ENCODE measurements at regions not wholly inside any gene's neighbourhood (a gene's known extent, or its start where the extent isn't known, plus 50 kb on each side); places are given as distances from the start of the nearest gene placed in this dataset.
"Not testable (repeated sequence)": the region's sequence is repeated elsewhere in the genome, so short reads cannot be mapped to it uniquely, and the experiment has no call there.

DNA sequence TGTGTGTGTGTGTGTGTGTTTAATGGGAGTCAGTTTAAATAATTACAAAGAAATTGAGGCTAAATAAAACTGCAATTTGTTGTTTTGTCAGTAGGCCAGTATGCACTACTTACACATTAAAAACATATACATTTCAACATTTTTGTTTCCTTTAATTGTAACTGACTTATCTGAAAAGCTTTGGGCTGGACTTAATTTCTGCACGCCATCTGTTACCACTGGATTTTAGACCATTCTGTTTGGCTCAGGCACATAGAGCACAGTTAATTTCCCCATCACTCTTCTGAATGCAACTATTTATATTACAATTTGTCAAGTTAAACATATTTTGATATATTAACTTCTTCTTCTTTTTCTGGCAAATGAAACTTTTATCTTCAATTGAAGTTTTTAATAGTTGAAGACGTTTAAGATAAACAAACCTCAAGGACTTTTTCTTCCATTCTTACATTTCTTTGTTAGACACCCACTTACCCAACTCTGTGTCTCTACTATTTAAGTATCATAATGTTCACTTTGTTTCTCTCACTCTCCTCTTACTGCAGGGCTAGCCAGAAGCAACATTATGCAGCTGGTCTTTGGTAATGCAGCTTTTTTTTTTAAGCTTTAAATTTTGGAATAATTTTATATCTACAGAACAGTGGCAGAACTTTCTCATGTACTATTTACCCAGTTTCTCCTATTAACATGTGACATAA, 253.4 kb upstream of the ANKH start:
- DNase-seq (no peak), ATAC-seq (replicated peaks) (no peak)
- H3K36me3 Mint-ChIP-seq: peaks cover 0 to 3% of the 10 kb centered on the region in 2 donors
- H3K4me1 Mint-ChIP-seq: no peaks in the 10 kb centered on the region
- no peaks in the 10 kb centered on the region for H3K27me3 Mint-ChIP-seq
- H3K4me3 Mint-ChIP-seq: no peak overlapping the region
- H3K27ac Mint-ChIP-seq: no peak overlapping the region
- H3K9me3 Mint-ChIP-seq: peaks cover 17 to 19% of the 10 kb centered on the region in 2 donors

DNA sequence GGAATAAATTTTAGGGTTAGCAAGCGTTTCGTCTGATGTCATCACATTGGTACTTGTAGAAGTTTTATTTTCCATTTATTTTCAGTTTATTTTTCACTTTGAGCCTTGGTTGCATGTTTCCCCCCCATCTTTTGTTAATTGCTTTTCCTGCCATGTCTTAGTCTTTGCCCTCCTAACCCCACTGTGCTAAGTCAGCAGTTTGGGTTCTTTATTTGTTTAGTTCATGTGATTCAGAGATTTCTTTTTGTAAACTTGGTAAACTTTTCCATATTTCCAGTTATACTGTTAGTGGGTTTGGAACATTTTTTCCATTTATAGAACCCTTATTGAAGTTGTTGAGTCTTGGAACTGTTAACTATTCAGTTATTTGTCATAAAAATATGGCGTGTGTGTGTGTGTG, 252.9 kb upstream of the ANKH start:
- DNase-seq: no peak
- no peak overlapping the region for H3K27ac Mint-ChIP-seq
- H3K9me3 Mint-ChIP-seq: peaks cover 14 to 17% of the 10 kb centered on the region in 2 donors
- peaks cover 0 to 3% of the 10 kb centered on the region in 2 donors for H3K36me3 Mint-ChIP-seq
- H3K4me3 Mint-ChIP-seq: no peak overlapping the region
- no peak for ATAC-seq (replicated peaks)
- H3K4me1 Mint-ChIP-seq: no peaks in the 10 kb centered on the region
- H3K27me3 Mint-ChIP-seq: no peaks in the 10 kb centered on the region

- H3K4me1 Mint-ChIP-seq: no peaks in the 10 kb centered on the region
- DNase-seq (no peak), ATAC-seq (replicated peaks) (no peak)
- no peak overlapping the region for H3K27ac Mint-ChIP-seq
- no peak overlapping the region for H3K4me3 Mint-ChIP-seq
- H3K36me3 Mint-ChIP-seq: peaks cover 0 to 3% of the 10 kb centered on the region in 2 donors
- peaks cover 8 to 10% of the 10 kb centered on the region in 2 donors for H3K9me3 Mint-ChIP-seq
- no peaks in the 10 kb centered on the region for H3K27me3 Mint-ChIP-seq
Observed at GRCh38 chr5:15117688-15118087, 246.1 kb upstream of the ANKH start.

DNA sequence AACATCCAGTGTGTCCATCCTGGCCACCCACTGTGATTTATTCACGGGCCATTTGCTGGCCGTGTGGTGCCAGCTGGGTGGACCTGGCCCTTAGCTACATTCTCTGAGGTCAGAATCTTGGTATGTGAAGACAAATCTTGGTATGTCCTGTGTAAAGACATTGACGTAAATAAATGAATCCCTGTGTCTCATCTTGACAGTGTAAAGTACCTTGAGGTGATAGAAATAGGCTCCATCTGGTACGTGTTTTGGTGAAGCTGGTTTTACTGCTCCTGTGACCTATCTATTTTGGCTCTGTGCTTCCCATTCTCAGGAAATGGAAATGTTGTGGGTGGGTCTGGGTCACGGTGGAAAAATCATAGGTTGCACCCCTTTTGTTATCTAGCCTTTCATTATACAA, 245.4 kb upstream of the ANKH start:
- Mint-ChIP-seq H3K9me3 (peaks cover 7 to 8% of the 10 kb centered on the region in 2 donors), H3K4me3 (no peak overlapping the region), H3K27me3 (no peaks in the 10 kb centered on the region), H3K36me3 (peaks cover 0 to 3% of the 10 kb centered on the region in 2 donors), H3K27ac (no peak overlapping the region), H3K4me1 (no peaks in the 10 kb centered on the region)
- DNase-seq: no peak
- no peak for ATAC-seq (replicated peaks)

GRCh38 chr5:15106530-15107283, 235.1 kb upstream of the ANKH start:
- ATAC-seq (replicated peaks) (no peak), DNase-seq (no peak)
- Mint-ChIP-seq H3K4me1 (no peaks in the 10 kb centered on the region), H3K36me3 (no peaks in the 10 kb centered on the region), H3K4me3 (no peak overlapping the region), H3K27me3 (no peaks in the 10 kb centered on the region), H3K9me3 (no peaks in the 10 kb centered on the region), H3K27ac (no peak overlapping the region)

- Mint-ChIP-seq H3K27ac (no peak overlapping the region), H3K36me3 (no peaks in the 10 kb centered on the region), H3K4me3 (no peak overlapping the region), H3K27me3 (no peaks in the 10 kb centered on the region), H3K9me3 (peaks cover 0 to under 1% of the 10 kb centered on the region in 2 donors), H3K4me1 (no peaks in the 10 kb centered on the region)
- DNase-seq (no peak), ATAC-seq (replicated peaks) (peak; percentile 56 to 76)
Observed at GRCh38 chr5:15105799-15106393, 234.3 kb upstream of the ANKH start.

- ATAC-seq (replicated peaks) (no peak), DNase-seq (no peak)
- H3K4me1 Mint-ChIP-seq: no peaks in the 10 kb centered on the region
- H3K27me3 Mint-ChIP-seq: peaks cover 0 to 5% of the 10 kb centered on the region in 2 donors
- H3K27ac Mint-ChIP-seq: no peak overlapping the region
- H3K4me3 Mint-ChIP-seq: no peak overlapping the region
- H3K36me3 Mint-ChIP-seq: no peaks in the 10 kb centered on the region
- H3K9me3 Mint-ChIP-seq: peaks cover 0 to 6% of the 10 kb centered on the region in 2 donors
Observed at GRCh38 chr5:15103864-15104263, 232.3 kb upstream of the ANKH start.

- ATAC-seq (replicated peaks) (no peak), DNase-seq (no peak)
- H3K4me1 Mint-ChIP-seq: no peaks in the 10 kb centered on the region
- no peak overlapping the region for H3K27ac Mint-ChIP-seq
- peaks cover 0 to 6% of the 10 kb centered on the region in 2 donors for H3K9me3 Mint-ChIP-seq
- peaks cover 0 to 5% of the 10 kb centered on the region in 2 donors for H3K27me3 Mint-ChIP-seq
- H3K4me3 Mint-ChIP-seq: no peak overlapping the region
- H3K36me3 Mint-ChIP-seq: no peaks in the 10 kb centered on the region
Observed at GRCh38 chr5:15103130-15103529, 231.6 kb upstream of the ANKH start.

DNA sequence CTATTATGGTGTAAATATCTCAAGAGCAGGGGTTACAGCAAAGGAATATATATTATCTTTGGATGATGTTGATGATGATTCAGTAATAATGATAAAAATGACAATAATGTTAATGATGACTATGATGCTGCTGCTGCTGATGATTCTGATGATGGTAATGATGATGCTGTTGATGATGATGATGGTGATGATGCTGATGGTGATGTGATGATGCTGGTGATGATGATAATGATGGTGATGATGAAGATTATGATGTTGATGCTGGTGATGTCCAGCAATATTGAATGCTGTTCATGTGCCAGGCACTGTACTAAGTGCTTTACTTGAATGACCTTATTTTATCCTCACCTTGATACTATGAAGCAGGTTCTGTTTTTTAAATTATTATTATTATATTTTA, 226.0 kb upstream of the ANKH start:
- no peaks in the 10 kb centered on the region for H3K4me1 Mint-ChIP-seq
- H3K27me3 Mint-ChIP-seq: peaks cover 0 to 5% of the 10 kb centered on the region in 2 donors
- H3K27ac Mint-ChIP-seq: no peak overlapping the region
- H3K9me3 Mint-ChIP-seq: peaks cover 0 to 6% of the 10 kb centered on the region in 2 donors
- H3K36me3 Mint-ChIP-seq: no peaks in the 10 kb centered on the region
- no peak overlapping the region for H3K4me3 Mint-ChIP-seq
- DNase-seq: no peak
- no peak for ATAC-seq (replicated peaks)

DNA sequence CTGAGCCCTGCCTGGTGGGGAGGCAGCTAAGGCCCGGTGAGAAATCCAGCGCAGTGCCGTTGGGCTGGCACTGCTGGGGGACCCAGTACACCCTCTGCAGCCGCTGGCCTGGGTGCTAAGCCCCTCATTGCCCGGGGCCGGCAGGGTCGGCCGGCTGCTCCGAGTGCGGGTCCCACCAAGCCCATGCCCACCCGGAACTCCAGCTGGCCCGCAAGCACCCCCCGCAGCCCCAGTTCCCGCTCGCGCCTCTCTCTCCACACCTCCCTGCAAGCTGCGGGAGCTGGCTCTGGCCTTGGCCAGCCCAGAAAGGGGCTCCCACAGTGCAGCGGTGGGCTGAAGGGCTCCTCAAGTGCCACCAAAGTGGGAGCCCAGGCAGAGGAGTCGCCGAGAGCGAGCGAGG, 225.1 kb upstream of the ANKH start:
- H3K4me1 Mint-ChIP-seq; H3K27ac Mint-ChIP-seq; ATAC-seq (replicated peaks); H3K4me3 Mint-ChIP-seq; H3K36me3 Mint-ChIP-seq; H3K27me3 Mint-ChIP-seq; H3K9me3 Mint-ChIP-seq; DNase-seq: not testable (repeated sequence)

DNA sequence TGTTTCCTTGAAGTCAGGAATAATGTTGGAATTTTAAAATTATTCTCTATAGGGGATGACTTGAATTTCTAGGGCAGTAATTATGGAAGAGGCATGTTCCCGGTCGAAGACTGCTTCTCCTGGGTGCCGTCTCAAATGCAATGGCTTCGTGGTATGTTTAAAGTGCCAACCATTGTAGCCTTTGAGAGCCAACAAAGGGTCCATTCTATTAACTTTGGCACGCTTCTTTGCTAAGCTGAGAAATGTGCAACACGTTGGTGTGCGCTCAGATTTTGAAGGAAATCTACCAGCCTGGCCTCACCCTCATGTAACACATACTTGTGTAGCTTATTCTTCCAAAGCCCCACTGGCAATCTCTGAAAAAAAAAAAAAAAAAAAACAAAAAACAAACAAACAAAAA, 221.2 kb upstream of the ANKH start:
- no peak overlapping the region for H3K27ac Mint-ChIP-seq
- DNase-seq (no peak), ATAC-seq (replicated peaks) (no peak)
- H3K27me3 Mint-ChIP-seq: no peaks in the 10 kb centered on the region
- H3K36me3 Mint-ChIP-seq: no peaks in the 10 kb centered on the region
- H3K4me1 Mint-ChIP-seq: no peaks in the 10 kb centered on the region
- H3K4me3 Mint-ChIP-seq: no peak overlapping the region
- H3K9me3 Mint-ChIP-seq: peaks cover 2 to 5% of the 10 kb centered on the region in 2 donors

DNA sequence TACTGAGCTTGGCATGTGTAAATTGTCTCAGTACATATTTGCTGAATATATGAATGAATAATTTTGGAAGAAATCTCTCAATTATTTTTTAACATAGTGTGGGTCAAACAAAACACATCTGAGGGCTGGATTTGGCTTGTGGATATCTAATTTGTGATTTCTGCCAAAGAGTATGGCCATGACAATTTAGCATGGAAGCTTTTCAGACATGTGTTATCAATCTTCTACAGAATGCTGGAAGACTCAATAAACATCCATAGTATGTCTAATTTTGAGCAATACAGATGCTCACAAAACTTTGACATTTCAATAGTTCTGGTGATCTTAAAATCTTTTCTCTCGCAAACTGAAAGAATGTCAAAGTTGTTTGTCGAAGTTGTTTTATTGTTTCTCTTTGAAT, 214.1 kb upstream of the ANKH start:
- no peaks in the 10 kb centered on the region for H3K36me3 Mint-ChIP-seq
- no peak overlapping the region for H3K27ac Mint-ChIP-seq
- DNase-seq (no peak), ATAC-seq (replicated peaks) (no peak)
- H3K9me3 Mint-ChIP-seq: peaks cover 5 to 6% of the 10 kb centered on the region in 2 donors
- no peak overlapping the region for H3K4me3 Mint-ChIP-seq
- no peaks in the 10 kb centered on the region for H3K4me1 Mint-ChIP-seq
- H3K27me3 Mint-ChIP-seq: no peaks in the 10 kb centered on the region

DNA sequence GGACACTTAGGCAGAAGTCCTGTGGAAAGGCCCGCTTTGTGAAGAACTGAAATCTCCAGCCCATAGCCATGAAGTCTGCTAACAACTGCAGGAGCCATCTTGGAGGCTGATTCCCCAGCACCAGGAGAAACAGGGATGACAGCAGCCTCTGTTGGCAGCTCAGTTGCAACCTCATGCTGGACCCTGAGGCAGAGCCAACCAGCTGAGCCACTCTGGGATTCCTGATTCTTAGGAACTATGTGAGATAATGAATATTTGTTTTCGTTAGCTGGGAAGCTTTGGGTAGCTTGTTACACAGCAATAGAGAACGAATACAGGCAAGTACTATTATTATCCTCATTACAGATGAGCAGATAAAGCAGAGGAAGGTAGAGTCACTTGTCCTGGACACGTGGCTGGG, 210.5 kb upstream of the ANKH start:
- H3K4me1 Mint-ChIP-seq: no peaks in the 10 kb centered on the region
- DNase-seq (no peak), ATAC-seq (replicated peaks) (no peak)
- peaks cover 0 to 7% of the 10 kb centered on the region in 2 donors for H3K9me3 Mint-ChIP-seq
- H3K36me3 Mint-ChIP-seq: no peaks in the 10 kb centered on the region
- no peak overlapping the region for H3K27ac Mint-ChIP-seq
- H3K4me3 Mint-ChIP-seq: no peak overlapping the region
- no peaks in the 10 kb centered on the region for H3K27me3 Mint-ChIP-seq

- no peaks in the 10 kb centered on the region for H3K4me1 Mint-ChIP-seq
- peaks cover 0 to 7% of the 10 kb centered on the region in 2 donors for H3K9me3 Mint-ChIP-seq
- ATAC-seq (replicated peaks) (no peak), DNase-seq (no peak)
- peaks cover 0 to 3% of the 10 kb centered on the region in 2 donors for H3K27me3 Mint-ChIP-seq
- no peak overlapping the region for H3K4me3 Mint-ChIP-seq
- H3K36me3 Mint-ChIP-seq: no peaks in the 10 kb centered on the region
- no peak overlapping the region for H3K27ac Mint-ChIP-seq
Observed at GRCh38 chr5:15080219-15080618, 208.6 kb upstream of the ANKH start.

GRCh38 chr5:15079566-15079965, 208.0 kb upstream of the ANKH start:
- Mint-ChIP-seq H3K27me3 (peaks cover 0 to 3% of the 10 kb centered on the region in 2 donors), H3K4me3 (no peak overlapping the region), H3K27ac (no peak overlapping the region), H3K36me3 (no peaks in the 10 kb centered on the region), H3K4me1 (no peaks in the 10 kb centered on the region), H3K9me3 (peaks cover 0 to 7% of the 10 kb centered on the region in 2 donors)
- DNase-seq (no peak), ATAC-seq (replicated peaks) (no peak)
